ENCODE measurements at regions not wholly inside any gene's neighbourhood (a gene's known extent, or its start where the extent isn't known, plus 50 kb on each side); places are given as distances from the start of the nearest gene placed in this dataset.

GRCh38 chr6:40937491-40937890, 101.5 kb downstream of the UNC5CL start:
- no peak for DNase-seq (ENCODE audit: low read depth in 2 of 2)

GRCh38 chr6:40936818-40937251, 102.2 kb downstream of the UNC5CL start:
- DNase-seq (ENCODE audit: low read depth in 2 of 2) = no peak

DNA sequence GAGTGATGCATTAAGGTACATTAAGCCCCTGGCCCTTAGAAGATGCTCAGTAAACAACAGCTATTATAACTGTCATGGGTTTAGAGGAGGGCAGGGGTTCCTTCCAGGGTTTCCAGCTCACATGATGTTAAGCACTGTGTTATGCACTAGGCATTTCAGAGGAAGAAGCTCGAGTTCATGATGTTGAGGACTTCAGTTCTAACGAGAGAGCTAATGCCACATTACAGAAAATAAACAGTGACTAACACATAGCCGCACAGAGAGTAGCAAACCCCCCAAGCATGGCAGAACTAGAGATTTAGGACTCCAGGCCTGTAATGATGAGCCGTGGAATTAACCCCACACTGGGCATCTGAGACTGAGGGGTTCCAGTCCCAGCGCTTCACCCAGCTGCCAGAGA, 105.2 kb downstream of the UNC5CL start:
- DNase-seq (ENCODE audit: low read depth in 2 of 2) = no peak

DNA sequence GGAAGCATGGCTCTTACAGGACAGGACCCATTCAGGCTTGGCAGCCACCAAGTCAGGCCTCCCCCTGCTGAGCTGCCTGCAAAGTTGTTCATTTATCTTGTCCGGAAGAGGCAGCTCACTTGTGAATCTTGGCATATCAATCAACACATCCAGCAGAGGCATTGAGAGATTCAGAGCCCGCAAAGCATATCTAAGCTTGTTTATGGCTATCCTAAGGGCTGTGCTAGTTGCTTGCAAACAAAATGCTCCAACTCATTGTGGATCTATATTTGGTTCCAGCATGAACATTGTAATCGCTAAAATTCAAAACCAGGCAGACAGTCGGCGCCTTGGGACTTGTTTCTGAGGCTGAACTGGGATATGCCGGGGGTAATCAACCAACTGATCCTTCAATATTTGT, 106.1 kb downstream of the UNC5CL start:
- DNase-seq (ENCODE audit: low read depth in 2 of 2) = no peak

- no peak for DNase-seq (ENCODE audit: low read depth in 2 of 2)
Measured at GRCh38 chr6:40932366-40932765, 106.7 kb downstream of the UNC5CL start.

- DNase-seq (ENCODE audit: low read depth in 2 of 2) = no peak
Measured at GRCh38 chr6:40931931-40932330, 107.1 kb downstream of the UNC5CL start.

DNA sequence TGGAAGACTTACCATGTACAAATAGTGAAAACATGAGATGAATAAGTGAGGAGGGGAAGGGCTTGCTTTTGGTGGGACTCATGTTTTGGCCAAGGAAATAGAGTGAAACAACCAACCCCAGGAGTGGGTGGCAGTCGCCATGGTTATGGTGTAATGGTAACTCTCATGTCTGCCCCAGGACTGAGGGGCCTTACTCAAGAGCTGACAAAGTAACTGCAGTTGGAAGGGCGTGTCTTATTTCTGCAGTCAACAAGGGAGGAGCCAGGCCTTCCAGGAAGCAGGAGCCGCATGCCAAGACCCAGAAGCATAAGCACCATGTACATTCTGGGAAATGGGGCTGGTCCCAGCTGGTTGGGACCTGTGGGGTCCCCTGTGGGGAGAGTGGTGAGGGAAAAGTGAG, 108.5 kb downstream of the UNC5CL start:
- DNase-seq (ENCODE audit: low read depth in 2 of 2) = no peak

GRCh38 chr6:40930045-40930444, 109.0 kb downstream of the UNC5CL start:
- DNase-seq (ENCODE audit: low read depth in 2 of 2) = no peak

DNA sequence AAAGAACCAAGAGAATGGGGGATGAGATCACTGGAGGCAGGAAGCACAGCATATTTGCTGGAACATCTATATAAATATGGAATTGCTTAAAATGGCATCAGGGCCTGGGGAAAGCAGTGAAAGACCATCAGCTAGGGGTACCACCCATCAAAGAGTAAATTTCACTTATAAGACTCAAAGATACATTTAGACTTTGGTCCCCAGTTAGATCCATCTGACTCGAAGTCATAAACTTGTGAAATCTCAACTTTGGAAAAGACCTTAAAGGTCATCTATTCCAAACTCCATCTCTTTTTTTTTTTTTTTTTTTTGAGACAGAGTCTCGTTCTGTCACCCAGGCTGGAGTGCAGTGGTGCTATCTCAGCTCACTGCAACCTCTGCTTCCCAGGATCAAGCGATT, 109.8 kb downstream of the UNC5CL start:
- DNase-seq (ENCODE audit: low read depth in 2 of 2) = no peak

- no peak for DNase-seq (ENCODE audit: low read depth in 2 of 2)
Measured at GRCh38 chr6:40928763-40929162, 110.3 kb downstream of the UNC5CL start.

- no peak for DNase-seq (ENCODE audit: low read depth in 2 of 2)
Measured at GRCh38 chr6:40928307-40928706, 110.7 kb downstream of the UNC5CL start.

DNA sequence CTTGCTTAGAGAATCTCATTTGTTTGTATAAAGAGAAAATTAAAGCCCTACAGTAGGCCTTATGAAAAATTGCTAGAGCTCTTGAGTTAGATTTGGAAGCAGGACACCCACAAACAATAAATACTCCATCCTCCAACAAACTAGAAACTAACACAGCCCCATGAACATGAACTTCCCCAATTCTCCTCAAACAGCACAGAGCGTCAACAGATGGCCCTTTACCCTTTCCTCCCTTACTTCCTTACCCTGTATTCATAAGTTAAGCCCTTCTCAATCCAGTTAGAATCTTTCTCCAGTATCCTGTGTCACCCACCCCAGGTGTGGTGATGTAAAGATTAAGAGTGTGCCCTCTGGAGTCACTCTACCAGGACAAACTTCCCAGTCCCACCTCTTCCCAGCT, 113.7 kb downstream of the UNC5CL start:
- no peak for DNase-seq (ENCODE audit: low read depth in 2 of 2)

DNA sequence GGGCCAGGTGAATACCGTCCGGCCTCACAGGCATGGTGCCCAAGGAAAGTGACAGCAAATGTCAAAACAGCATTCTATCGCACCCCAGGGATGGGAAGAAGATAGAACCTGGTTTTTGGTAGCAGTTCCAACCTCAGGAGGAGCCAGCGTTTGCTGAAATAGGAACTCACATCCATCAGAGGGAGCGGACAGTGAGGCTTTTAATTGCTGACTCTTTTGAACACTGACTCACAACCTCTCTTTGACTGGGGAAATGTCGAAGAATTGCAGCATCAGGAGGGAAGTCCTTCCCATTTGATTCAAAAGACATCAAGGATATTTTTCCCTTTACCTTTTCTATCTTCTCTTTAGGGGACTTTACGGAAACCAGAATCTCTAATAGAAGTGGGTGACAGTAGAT, 114.2 kb downstream of the UNC5CL start:
- no peak for DNase-seq (ENCODE audit: low read depth in 2 of 2)

GRCh38 chr6:40923880-40924279, 115.1 kb downstream of the UNC5CL start:
- no peak for DNase-seq (ENCODE audit: low read depth in 2 of 2)

GRCh38 chr6:40923326-40923725, 115.7 kb downstream of the UNC5CL start:
- no peak for DNase-seq (ENCODE audit: low read depth in 2 of 2)

DNA sequence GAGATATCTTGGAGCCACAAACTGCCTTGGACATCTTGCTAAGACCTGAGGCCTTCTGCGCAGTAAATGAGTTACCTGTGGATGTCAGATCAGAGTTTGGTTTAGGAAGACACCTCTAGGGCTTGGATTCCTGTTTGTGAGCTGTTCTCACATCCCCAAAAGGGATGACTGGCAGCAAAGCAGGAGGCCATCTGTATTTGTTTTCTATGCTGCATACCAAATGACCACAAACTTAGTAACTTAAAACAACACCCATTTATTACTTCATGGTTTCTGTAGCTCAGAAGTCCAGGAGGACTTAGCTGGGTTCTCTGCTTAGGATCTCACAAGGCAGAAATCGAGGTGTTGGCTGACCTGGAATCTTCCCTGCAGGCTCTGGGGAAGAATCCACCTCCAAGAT, 116.7 kb downstream of the UNC5CL start:
- no peak for DNase-seq (ENCODE audit: low read depth in 2 of 2)

- no peak for DNase-seq (ENCODE audit: low read depth in 2 of 2)
Measured at GRCh38 chr6:40918040-40918651, 120.9 kb downstream of the UNC5CL start.

DNA sequence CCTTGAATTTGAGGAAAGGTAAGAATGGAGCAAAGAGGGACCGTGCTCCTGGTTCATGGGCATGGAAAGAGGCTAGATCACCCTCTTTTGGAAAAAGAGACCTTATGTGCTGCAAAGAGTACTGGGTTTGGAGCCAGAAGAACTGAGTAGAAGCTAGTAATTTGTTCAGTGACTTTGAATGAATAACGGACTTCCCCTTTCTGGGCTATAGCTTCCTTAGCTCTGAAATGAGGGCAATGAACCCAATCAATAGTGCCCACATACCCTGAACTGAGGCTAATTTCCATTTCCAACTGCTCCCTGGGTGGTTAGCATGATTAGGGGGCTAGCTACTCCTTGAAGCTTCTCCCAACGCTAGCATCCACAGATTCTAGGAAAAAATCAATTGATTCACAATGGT, 121.4 kb downstream of the UNC5CL start:
- DNase-seq (ENCODE audit: low read depth in 2 of 2) = no peak

- DNase-seq (ENCODE audit: low read depth in 2 of 2) = no peak
Measured at GRCh38 chr6:40916845-40917244, 122.2 kb downstream of the UNC5CL start.

DNA sequence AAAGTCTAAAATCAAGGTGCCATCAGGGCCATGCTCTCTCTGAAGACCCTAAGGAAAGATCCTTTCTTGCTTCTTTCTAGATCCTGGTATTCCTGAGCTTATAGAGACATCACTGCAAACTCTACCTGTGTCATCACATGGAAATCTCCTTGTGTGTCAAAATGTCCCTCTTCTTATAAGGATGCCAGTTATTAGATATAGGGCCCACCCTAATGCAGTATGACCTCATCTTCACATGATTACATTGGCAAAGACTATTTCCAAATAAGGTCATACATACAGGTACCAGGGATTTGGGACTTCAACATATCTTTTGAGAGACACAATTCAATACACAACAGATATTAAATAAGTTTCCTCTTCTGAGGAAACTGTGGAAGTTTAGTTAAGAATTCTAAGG, 123.9 kb downstream of the UNC5CL start:
- DNase-seq (ENCODE audit: low read depth in 2 of 2) = no peak

- no peak for DNase-seq (ENCODE audit: low read depth in 2 of 2)
Measured at GRCh38 chr6:40914005-40914404, 125.0 kb downstream of the UNC5CL start.

DNA sequence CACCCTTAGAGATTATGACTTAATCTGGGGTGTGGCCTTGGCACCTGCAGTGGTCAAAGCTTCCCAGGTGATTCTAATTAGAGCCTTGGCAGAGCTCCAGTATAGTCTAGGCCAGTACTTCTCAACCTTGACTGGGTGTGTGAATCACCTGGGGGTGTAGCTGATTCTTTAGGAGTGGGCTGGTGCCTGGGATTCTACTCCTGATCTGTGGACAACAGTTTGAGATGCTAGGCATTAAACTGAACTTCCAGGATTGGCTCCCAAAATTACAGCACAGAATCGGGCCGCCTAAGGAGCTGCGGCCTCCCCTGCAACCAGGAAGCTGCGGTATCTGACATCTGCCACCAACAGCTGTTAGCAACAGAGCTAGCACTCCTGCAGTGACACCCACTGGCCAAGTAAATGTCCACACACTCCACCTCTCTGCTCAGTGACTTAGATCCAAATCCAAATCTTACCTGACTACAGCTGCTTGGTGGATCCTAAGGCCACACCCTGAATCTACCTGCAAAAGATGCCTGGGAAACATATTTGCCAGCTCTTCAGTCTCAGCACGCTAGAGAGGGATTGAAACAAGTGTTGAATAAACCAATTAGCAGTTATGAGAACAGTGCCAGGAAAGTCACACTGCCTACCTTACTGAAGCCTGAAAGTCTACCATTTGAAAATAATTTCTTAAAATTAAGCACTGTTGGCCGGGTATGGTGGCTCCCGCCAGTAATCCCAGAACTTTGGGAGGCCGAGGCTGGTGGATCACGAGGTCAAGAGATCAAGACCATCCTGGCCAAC, 126.7 kb downstream of the UNC5CL start:
- peak; percentile 3 to 16 for DNase-seq (ENCODE audit: low read depth in 2 of 2)

DNA sequence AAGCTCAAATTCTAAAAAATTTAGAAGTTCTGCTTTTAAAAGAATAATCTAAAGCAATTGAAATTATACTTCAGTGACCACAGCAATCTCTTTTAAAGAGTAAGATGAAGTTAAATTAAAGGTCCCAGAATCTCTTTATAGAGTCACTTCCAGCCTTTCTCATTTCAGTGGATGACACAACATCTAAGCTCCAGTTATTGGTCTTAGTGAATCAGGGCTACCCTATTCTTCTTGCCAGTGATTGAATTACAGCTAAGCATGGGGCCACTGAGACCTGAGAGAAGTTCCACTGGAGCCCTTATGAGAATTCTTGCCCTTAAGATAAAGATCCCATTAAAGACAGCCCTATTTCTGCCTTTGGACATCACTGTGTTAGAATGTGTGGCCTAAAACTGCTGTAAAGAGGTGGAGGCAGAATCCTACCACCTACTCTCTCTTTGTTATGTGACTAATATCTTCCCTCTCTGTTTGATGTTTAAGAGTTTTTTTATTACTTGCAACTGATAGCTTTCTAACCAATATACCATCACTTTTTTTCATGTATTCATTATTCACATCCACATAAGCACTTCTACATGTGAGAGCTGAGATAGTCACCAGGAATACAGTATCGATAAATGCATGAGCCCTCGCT, 128.6 kb downstream of the UNC5CL start:
- no peak for DNase-seq (ENCODE audit: low read depth in 2 of 2)
